Endothelial cell of umbilical vein (primary cell): ENCODE measurements at regions not wholly inside any gene's neighbourhood (a gene's known extent, or its start where the extent isn't known, plus 50 kb on each side); places are given as distances from the start of the nearest gene placed in this dataset.

Experiments used
- BruUV-seq: library from RNA; stranded (reverse); fragments of 400-500 nt; replicated peaks from 2 replicates; lab custom pipeline; 2021; lab: Mats Ljungman, UMichigan
- CTCF ChIA-PET: fragments of 300-600, 350-600 bp; sonication (Branson Sonifier 250); formaldehyde crosslinking; loops from one replicate; lab custom pipeline; 2021; ENCODE audit warnings: antibody characterized with exemption, inconsistent platforms; lab: Charles Lee
- POLR2A ChIA-PET: fragments of 300-600, 350-600 bp; sonication (Branson Sonifier 250); formaldehyde crosslinking; loops from one replicate; lab custom pipeline; 2021; ENCODE audit warnings: antibody characterized with exemption, inconsistent platforms; lab: Charles Lee
- DNase-seq: peaks from one replicate; pipeline ENCODE4 v3.0.0-alpha.2; 2011; ENCODE audit warnings: low read depth, low spot score
- FAIRE-seq: peaks from 2 replicates; lab custom pipeline; 2011; peaks lifted over from hg19 to GRCh38; lab: Jason Lieb, UNC
- H2AFZ ChIP-seq: 2 replicates; pipeline ENCODE4 v1.6.0; 2012; ENCODE audit warnings: low read depth, low read length, control low read depth, inconsistent platforms
- H3K27ac ChIP-seq: 2 replicates; pipeline ENCODE4 v1.5.1; 2011; ENCODE audit warnings: low read depth, mild to moderate bottlenecking, control low read depth, low read length, moderate library complexity; ENCODE audit not compliant: insufficient read depth
- H3K27me3 ChIP-seq, 2 experiments: 2 replicates each; pipeline versions ENCODE4 v1.6.0 to v1.6.1; 2011; ENCODE audit warnings: low read length in 2 of 2, mixed read lengths in 1 of 2; ENCODE audit not compliant: control insufficient read depth in 2 of 2, insufficient read depth in 2 of 2
- H3K36me3 ChIP-seq, 2 experiments: 2 replicates in 1 of 2; 3 replicates in 1 of 2; pipeline ENCODE4 v1.5.1; 2011; ENCODE audit warnings: low read length in 2 of 2, mild to moderate bottlenecking in 1 of 2, moderate library complexity in 1 of 2; ENCODE audit not compliant: control insufficient read depth in 2 of 2, insufficient read depth in 2 of 2; ENCODE audit errors: extremely low read depth in 1 of 2
- H3K4me1 ChIP-seq: 3 replicates; pipeline ENCODE4 v1.5.1; 2011; ENCODE audit warnings: mild to moderate bottlenecking, low read length; ENCODE audit not compliant: control insufficient read depth, insufficient read depth; ENCODE audit errors: extremely low read depth
- H3K4me2 ChIP-seq: 2 replicates; pipeline ENCODE4 v1.6.1; 2011; ENCODE audit warnings: low read length, control low read depth, mixed read lengths; ENCODE audit not compliant: insufficient read depth
- H3K4me3 ChIP-seq, 3 experiments: fragments of 200-600 bp in 1 of 3; sonication (generic), shearing (Covaris generic) in 1 of 3; replicated peaks in 1 of 3; 2 replicates each; pipeline ENCODE4 v1.5.1; 2011 to 2016; ENCODE audit warnings: control low read depth in 3 of 3, low read length in 3 of 3, mild to moderate bottlenecking in 2 of 3, inconsistent platforms in 1 of 3, low read depth in 1 of 3, moderate library complexity in 1 of 3; ENCODE audit not compliant: insufficient read depth in 1 of 3
- H3K79me2 ChIP-seq: 2 replicates; pipeline ENCODE4 v1.6.0; 2012; ENCODE audit warnings: low read length, inconsistent platforms; ENCODE audit not compliant: control insufficient read depth, insufficient read depth
- H3K9ac ChIP-seq: replicated peaks from 2 replicates; pipeline ENCODE3; 2011; ENCODE audit warnings: low read length, control low read depth; ENCODE audit not compliant: insufficient read depth; ENCODE audit errors: extremely low read depth
- H3K9me1 ChIP-seq: replicated peaks from 3 replicates; pipeline ENCODE4 v1.6.0; 2011; ENCODE audit warnings: mild to moderate bottlenecking, low read length; ENCODE audit not compliant: control insufficient read depth, insufficient read depth; ENCODE audit errors: extremely low read depth
- H3K9me3 ChIP-seq: replicated peaks from 2 replicates; pipeline ENCODE4 v1.5.1; 2012; ENCODE audit warnings: low read length, inconsistent platforms; ENCODE audit not compliant: control insufficient read depth, insufficient read depth
- H4K20me1 ChIP-seq: replicated peaks from 2 replicates; pipeline ENCODE3; 2011; ENCODE audit warnings: mild to moderate bottlenecking, low read length; ENCODE audit not compliant: control insufficient read depth, insufficient read depth; ENCODE audit errors: extremely low read depth
- EZH2 ChIP-seq: IDR thresholded peaks from 2 replicates; pipeline ENCODE4 v1.6.1; 2012; ENCODE audit warnings: borderline replicate concordance, low read depth, mild to moderate bottlenecking, moderate library complexity, low read length, inconsistent platforms; ENCODE audit not compliant: severe bottlenecking
- FOS ChIP-seq: IDR thresholded peaks from 2 replicates; pipeline ENCODE4 v1.6.1; 2011; ENCODE audit warnings: mild to moderate bottlenecking, low read length, moderate library complexity, borderline replicate concordance; ENCODE audit not compliant: insufficient read depth
- GATA2 ChIP-seq: IDR thresholded peaks from 2 replicates; pipeline ENCODE4 v1.7.0; 2011; ENCODE audit warnings: low read depth, mild to moderate bottlenecking, moderate library complexity, mixed read lengths, low read length; ENCODE audit not compliant: insufficient read length, insufficient read depth
- JUN ChIP-seq: IDR thresholded peaks from 2 replicates; pipeline ENCODE4 v1.6.1; 2011; ENCODE audit warnings: borderline replicate concordance, low read depth; ENCODE audit not compliant: insufficient read length, insufficient read depth
- MYC ChIP-seq: IDR thresholded peaks from one replicate; pipeline ENCODE4 v1.6.1; 2011; ENCODE audit warnings: mild to moderate bottlenecking, low read depth, low read length
- POLR2A ChIP-seq: IDR thresholded peaks from 2 replicates; pipeline ENCODE4 v1.6.1; 2012; ENCODE audit warnings: low read depth, mild to moderate bottlenecking, control low read depth, low read length
- POLR2AphosphoS5 ChIP-seq: IDR thresholded peaks from 2 replicates; pipeline ENCODE4 v1.6.1; 2012; ENCODE audit warnings: low read depth, mild to moderate bottlenecking, control low read depth, low read length, moderate library complexity; ENCODE audit not compliant: insufficient read depth
- dilution Hi-C: fragments of 300-500 bp; cut with MboI; formaldehyde crosslinking; loops from one replicate; pipeline ENCODE4 v1.15.0; 2019; ENCODE audit warnings: low sequenced_read_pairs; ENCODE audit not compliant: extremely low pct_ligation_motif_present
- intact Hi-C: fragments of 100-400 bp; cut with micrococcal nuclease; formaldehyde crosslinking; loops from one replicate; pipeline ENCODE4 v1.10.0; 2022
- TF ChIP-seq, protein P1 (sequence below): IDR thresholded peaks from 2 replicates; pipeline ENCODE4 v1.6.1; 2011; ENCODE audit not compliant: insufficient read depth, insufficient read length
- TF ChIP-seq, protein P2 (sequence below), 2 donors: IDR thresholded peaks; 1 replicate in 1 of 2; 2 replicates in 1 of 2; pipeline ENCODE4 v1.5.1; 2011; ENCODE audit warnings: low read length in 2 of 2, mild to moderate bottlenecking in 2 of 2, moderate library complexity in 2 of 2, control low read depth in 1 of 2, inconsistent platforms in 1 of 2, low read depth in 1 of 2; ENCODE audit not compliant: insufficient read depth in 1 of 2; ENCODE audit errors: extremely low read depth in 1 of 2

DNA sequence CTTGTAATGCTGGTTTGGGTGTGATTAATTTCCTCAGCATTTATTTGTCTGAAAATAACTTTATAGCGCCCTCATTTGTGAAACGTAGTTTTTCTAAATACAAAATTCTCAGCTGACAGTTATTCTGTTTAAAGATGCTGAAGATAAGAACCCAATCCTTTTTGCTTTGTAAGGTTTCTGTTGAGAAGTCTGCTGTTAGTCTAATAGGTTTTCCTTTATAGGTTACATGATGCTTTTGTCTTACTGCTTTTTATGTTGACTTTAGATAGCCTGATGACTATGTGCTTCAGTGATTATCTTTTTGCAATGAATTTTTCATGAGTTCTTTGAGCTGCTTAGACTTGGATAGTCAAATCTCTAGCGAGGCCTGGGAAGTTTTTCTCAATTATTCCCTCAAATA is 168.6 kb upstream of the PDE3A start:
- no peaks in the 10 kb centered on the region for H3K27me3 ChIP-seq
- no peak overlapping the region for H3K4me3 ChIP-seq
- ChIA-PET POLR2A (no interaction called here), CTCF (interaction anchor here (0.6 kb wide), 1 partner anchor 109 kb away, joined by 3 read pairs; no protein-coding TSS in a partner anchor)
- H3K4me1 ChIP-seq, result no peaks in the 10 kb centered on the region
- H3K27ac ChIP-seq, result no peak overlapping the region
- no peak overlapping the region for H2AFZ ChIP-seq
- no peak for FAIRE-seq
- no peak overlapping the region for H3K4me2 ChIP-seq
- H3K79me2 ChIP-seq, result no peaks in the 10 kb centered on the region
- no peak overlapping the region for H3K9ac ChIP-seq
- dilution Hi-C loops (no loop called here), intact Hi-C loops (no loop called here)
- BruUV-seq, result no TSS peak
- TF ChIP-seq POLR2A (no peak), POLR2AphosphoS5 (no peak), GATA2 (no peak), MYC (no peak), FOS (no peak), EZH2 (no peak), JUN (no peak)
- TF ChIP-seq, protein P1, sequence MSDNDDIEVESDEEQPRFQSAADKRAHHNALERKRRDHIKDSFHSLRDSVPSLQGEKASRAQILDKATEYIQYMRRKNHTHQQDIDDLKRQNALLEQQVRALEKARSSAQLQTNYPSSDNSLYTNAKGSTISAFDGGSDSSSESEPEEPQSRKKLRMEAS, result no peak
- TF ChIP-seq, protein P2, sequence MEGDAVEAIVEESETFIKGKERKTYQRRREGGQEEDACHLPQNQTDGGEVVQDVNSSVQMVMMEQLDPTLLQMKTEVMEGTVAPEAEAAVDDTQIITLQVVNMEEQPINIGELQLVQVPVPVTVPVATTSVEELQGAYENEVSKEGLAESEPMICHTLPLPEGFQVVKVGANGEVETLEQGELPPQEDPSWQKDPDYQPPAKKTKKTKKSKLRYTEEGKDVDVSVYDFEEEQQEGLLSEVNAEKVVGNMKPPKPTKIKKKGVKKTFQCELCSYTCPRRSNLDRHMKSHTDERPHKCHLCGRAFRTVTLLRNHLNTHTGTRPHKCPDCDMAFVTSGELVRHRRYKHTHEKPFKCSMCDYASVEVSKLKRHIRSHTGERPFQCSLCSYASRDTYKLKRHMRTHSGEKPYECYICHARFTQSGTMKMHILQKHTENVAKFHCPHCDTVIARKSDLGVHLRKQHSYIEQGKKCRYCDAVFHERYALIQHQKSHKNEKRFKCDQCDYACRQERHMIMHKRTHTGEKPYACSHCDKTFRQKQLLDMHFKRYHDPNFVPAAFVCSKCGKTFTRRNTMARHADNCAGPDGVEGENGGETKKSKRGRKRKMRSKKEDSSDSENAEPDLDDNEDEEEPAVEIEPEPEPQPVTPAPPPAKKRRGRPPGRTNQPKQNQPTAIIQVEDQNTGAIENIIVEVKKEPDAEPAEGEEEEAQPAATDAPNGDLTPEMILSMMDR (IDR thresholded peaks at IDR 0.05; ENCODE audit: extremely low read depth in 1 of 2, insufficient read depth in 1 of 2, low read depth in 1 of 2, low read length in 2 of 2), result no peak
- H3K36me3 ChIP-seq, result no peaks in the 10 kb centered on the region
- H4K20me1 ChIP-seq, result no peaks in the 10 kb centered on the region
- DNase-seq, result no peak
- H3K9me1 ChIP-seq, result no peaks in the 10 kb centered on the region
- no peaks in the 10 kb centered on the region for H3K9me3 ChIP-seq
